NCI-H1694 (cell line): ENCODE measurements at regions not wholly inside any gene's neighbourhood (a gene's known extent, or its start where the extent isn't known, plus 50 kb on each side); places are given as distances from the start of the nearest gene placed in this dataset.

Source experiments
- DNase-seq: peaks from one replicate; lab custom pipeline; 2025; lab: John Stamatoyannopoulos, UW

DNA sequence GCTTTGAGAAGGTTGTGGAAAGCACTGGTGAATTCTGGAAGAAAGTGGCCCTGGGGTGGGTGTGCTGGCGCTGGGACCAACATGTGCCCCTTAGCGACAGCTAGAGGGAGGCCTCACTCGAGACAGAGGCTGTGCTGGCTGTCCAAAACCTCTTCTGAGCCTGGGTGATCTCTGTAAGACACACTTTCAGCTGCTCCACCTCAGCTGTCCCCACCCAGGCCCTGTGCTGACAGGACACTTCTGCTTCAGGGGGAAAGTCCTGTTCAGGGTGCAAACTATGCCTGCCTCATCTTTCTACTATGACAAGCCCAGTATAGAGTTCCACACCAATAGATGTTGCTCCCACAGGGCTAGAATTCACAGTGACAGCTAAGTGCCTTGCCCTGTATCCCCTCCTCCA lies 426.4 kb downstream of the MED10 start:
- DNase-seq = no peak

DNA sequence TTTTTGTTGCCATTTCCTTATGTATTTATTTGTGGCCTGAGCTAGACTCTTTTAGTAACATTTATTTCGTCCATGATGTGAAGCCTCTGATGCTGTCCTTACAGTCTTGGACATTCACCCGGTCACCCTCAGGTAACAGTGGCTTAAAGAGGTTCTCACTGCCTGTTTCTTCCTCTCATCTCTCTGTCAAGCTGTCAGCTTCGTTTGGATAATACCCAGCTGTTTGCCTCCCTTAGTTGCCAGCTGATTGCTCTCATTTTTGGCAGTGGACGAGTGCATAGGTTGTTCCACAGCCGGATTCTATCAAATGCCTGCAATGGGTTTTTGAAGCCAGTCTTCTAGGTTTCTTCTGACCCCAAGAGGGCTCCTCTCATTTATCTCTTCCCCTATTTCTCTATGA lies 427.7 kb downstream of the MED10 start:
- no peak for DNase-seq

GRCh38 chr5:5941486-5941885 lies 436.9 kb downstream of the MED10 start:
- no peak for DNase-seq

GRCh38 chr5:5939759-5940370 lies 438.5 kb downstream of the MED10 start:
- DNase-seq = no peak

DNA sequence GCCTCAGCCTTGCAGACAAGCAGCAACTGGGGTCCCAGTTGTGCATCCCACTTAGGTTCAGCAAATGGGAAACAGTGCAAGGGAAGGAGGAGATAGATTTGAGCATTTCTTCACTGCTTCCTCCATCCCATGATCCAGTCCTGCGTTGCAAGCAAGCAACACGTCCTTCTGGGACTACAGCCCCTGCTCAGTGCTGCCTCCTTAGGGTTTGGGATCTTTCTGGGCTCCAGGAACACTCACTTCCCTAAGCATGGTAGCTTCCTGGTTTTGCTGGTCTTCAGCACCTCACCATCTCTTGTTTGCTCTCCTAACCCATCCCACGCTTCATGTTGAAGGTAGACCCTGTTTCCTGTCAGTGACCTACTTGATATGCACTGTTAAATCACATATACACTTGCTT lies 444.7 kb downstream of the MED10 start:
- DNase-seq = no peak

GRCh38 chr5:5932824-5933223 lies 445.5 kb downstream of the MED10 start:
- DNase-seq = no peak

GRCh38 chr5:5930561-5930960 lies 447.8 kb downstream of the MED10 start:
- DNase-seq = no peak

DNA sequence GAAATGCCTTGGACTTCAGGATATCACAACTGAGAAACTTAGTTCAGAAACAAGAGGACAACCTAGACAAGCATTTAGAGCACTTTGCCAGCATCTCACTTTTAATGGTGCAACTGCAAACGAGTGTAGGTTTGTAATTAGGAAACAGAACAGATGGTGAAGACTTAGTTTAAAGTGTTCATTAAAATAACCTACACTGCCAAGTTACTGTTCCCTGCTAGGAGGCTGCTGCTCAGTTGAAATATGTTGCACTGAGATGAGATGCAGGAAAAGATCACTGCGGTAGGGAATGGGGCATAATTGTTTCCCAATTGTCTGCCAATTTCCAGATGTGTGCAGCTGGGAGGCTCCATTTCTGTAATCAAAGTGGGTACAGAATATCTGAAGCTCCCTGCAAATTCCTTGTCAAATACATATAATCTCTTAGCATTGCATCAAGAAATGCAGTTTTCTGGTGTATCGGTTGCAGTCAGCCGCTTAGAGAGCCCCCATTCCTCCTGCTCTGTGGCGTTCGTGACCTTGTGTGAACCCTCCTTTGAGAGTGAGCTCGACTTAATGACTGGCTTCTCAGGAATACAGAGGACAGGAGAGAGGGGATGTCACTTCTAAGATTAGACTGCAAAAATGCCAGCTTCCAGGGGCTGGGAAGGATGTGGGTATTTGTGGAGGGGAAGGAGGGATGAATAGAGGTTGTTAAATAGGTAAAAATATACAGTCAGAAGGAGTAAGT lies 448.9 kb downstream of the MED10 start:
- DNase-seq = no peak

- no peak for DNase-seq
Measured at GRCh38 chr5:5925191-5925590, 453.2 kb downstream of the MED10 start.

- DNase-seq = no peak
Measured at GRCh38 chr5:5919411-5919810, 458.9 kb downstream of the MED10 start.

DNA sequence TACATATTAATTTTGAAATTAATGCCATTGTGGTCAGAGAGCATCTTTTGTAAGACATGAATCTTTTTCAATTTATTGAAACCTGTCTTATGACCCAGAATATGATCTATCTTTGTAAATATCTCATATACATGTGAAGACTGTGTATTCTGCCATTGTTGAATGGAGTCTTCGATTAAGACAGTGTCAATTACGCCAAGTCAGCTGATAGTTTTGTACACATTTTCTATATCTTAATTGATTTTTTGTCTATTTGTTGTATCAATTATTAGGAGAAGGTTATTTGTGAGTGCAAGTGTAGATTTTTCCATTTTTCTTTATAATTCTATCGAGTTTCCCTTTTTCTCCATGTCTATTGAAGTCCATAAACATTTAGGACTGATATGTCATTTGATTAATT lies 471.6 kb downstream of the MED10 start:
- no peak for DNase-seq

GRCh38 chr5:5905186-5905585 lies 473.2 kb downstream of the MED10 start:
- no peak for DNase-seq

- no peak for DNase-seq
Measured at GRCh38 chr5:5904113-5904512, 474.2 kb downstream of the MED10 start.

DNA sequence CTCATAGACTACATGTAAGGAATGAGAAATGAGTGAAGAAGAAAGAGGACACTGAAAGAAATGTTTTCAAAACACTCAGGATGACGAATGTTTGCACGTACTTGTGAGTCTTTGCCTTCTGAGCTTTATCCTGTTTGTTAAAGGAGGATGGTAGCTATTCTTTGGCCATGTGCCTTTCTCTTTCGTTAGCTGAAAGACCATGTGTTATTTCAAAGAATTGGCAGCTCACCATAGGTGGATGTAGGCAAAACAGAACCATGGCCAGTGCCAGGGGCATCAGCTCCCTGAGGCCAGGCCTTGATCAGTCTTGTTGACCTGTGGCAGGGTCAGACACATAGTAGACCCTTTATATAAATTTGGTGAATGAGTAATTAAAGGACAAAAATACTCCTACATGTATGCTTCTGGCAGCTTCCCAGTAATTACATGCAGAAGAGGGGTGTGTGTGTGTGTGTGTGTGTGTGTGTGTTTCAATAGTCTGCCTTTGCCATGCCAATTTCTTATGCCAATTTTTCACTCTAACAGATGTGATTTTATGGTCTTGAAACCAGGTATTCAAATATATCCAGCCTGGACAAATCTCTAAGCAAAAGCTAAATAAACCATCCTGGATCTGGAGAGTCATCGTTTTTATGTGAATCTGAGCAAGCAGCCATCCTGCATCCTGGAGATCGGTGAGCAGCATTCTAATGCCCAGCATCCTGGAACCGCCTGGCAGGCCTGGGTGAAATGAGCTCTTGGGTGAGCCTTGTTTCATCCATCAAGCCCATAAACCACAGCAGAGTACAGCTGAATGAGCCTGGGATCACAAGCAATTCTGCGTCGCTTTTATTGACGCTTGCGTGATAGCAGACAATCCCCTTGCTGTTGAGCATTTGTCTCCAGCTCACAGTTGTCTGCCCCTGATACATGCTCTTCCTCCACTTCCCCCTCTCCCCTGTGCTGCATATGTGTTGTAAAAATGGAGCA lies 475.4 kb downstream of the MED10 start:
- no peak for DNase-seq

DNA sequence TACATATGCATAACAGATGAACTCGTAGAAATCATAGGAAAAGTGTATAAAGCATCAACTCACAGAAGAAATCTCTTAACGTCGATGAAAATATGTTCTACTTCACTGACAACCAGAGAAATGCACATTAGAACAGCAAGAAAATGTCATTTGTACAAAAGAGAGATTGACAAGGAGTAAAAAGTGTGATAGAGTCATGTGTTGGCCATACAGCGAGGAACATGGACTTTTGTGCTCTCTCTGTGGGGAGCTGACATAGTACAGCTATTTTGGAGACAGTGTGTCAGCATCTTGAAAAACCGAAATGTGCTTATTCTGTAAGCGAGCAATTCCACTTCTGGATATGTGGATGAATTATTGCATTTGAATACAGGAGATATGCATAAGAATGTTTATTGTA lies 477.9 kb downstream of the ICE1 start:
- DNase-seq = no peak

- DNase-seq = no peak
Measured at GRCh38 chr5:5899716-5900115, 477.2 kb downstream of the ICE1 start.

DNA sequence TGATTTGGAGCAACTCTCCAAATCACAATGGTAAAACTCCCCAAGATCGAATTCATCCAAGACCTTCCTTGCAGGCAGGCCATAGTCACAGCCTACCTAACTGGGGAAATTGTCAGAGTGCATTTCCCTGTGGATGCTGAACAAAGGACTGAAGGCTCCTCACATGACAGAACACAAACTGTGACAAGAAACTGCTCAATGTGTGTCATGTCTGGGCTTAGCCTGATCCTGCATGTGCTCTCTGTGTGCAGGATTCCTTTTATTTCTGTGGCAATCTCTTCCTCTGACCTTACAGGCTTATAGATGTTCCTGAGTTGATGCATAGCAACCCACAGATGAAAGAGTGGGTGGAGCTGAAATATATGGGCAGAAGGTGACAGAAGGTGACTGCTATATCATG lies 465.8 kb downstream of the ICE1 start:
- DNase-seq = no peak

GRCh38 chr5:5887833-5888232 lies 465.4 kb downstream of the ICE1 start:
- DNase-seq = no peak

- no peak for DNase-seq
Measured at GRCh38 chr5:5886812-5887486, 464.5 kb downstream of the ICE1 start.

DNA sequence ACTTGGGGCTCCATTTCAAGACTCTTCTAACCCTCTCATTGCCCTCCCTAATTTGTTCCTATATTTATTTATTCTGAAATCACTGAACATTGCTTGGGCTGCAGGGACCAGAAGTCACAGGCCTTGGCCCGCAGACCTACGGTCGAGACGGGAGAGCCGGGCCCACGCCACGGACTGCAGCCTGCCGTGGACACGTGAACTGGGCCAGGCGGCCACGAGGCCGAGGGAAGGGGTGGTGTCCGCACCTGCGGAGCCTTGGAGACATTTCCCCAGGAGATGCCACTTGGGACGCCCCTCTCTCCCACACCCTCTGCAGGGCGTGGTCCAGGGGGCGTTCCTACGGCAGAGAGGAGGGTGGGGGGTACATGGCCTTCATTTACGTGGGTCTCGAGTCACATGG lies 463.9 kb downstream of the ICE1 start:
- DNase-seq = no peak

DNA sequence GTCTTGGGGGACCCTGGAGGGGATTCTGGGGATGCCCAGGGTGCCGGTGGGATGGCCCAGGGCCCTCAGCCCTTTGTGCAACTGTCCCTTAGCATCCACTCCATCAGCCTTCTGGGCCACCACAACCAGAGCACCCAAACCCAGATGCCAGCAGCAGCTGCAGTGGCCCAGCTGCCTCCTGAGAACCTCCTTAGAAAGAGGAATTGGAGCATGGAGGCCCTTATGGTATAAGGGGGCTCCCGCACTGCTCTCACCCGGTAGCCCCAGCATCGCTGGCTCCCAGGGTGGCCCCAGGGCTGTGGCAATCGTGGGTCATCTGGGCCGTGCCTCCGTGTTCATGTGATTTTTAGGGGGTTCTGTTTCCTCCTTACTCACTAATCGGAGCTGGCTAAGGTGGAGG lies 463.3 kb downstream of the ICE1 start:
- DNase-seq = no peak

DNA sequence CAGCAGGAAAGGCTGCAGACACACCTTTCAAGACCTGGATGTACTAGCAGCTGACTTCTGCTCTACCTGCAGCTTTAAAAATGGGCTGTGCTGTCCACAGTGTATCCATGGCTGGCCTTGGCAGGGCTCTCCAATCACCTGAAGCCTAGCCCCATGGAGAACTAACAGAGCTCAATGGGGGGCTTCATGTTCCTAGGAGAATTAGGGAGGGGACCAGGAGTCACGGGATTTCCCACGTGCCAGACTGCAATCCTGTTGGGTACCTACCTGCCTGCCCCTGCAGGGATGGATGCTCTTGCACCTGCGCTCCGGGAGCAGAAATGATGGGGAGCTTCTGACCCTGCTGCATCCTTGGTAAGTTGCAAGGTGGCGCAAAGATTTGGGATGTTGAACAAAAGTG lies 462.1 kb downstream of the ICE1 start:
- no peak for DNase-seq
